ENCODE measurements at regions not wholly inside any gene's neighbourhood (a gene's known extent, or its start where the extent isn't known, plus 50 kb on each side); places are given as distances from the start of the nearest gene placed in this dataset.

DNA sequence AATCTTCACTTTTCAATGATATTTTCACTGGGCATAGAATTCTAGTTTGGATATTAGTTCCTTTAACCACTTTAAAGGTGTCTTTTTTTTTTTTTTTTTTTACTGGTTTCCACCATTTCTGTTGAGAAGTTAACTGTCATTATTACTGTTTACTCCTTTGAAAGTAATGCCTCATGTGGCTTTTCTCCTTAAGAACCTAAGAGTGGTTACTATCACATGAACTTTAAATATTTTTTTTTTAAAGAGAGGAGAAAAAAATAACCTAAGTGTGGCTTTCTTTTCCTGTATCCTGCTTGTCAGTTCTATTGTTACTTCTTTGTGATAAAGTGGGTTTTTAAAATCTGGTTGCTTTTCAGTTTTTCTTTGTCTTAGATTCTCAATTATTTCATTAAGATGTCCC is 229.5 kb downstream of the CDH26 start:
- POLR2A ChIA-PET (ENCODE audit: unreplicated experiment): no interaction called here
- Histone ChIP-seq H3K23ac (ENCODE audit: low read depth, low read length) (no peak overlapping the region), H3K4me1 (ENCODE audit: control insufficient read depth, insufficient read depth, low read length) (no peaks in the 10 kb centered on the region), H3K27ac (ENCODE audit: insufficient read depth, low read length) (no peak overlapping the region), H3K4me2 (ENCODE audit: low read depth, low read length) (no peak overlapping the region), H2AK9ac (replicated peaks; ENCODE audit: low read depth, low read length, poor library complexity) (no peak overlapping the region), H3K9me3 (ENCODE audit: control insufficient read depth, insufficient read depth, low read length) (no peaks in the 10 kb centered on the region; the same call in 1 of the 2 replicates), H3K9ac (ENCODE audit: low read depth, low read length) (no peak overlapping the region), H2BK5ac (ENCODE audit: low read depth, low read length, poor library complexity, severe bottlenecking) (no peak overlapping the region), H2AK5ac (ENCODE audit: low read depth, low read length) (no peak overlapping the region), H4K91ac (ENCODE audit: insufficient read depth, low read depth, low read length) (no peak overlapping the region), H3K79me1 (ENCODE audit: low read depth in 1 of 2, low read length in 2 of 2) (no peaks in the 10 kb centered on the region), H3K14ac (replicated peaks; ENCODE audit: low read depth, low read length) (no peak overlapping the region), H2BK120ac (ENCODE audit: low read depth, low read length) (no peak overlapping the region), H2BK20ac (ENCODE audit: low read depth, low read length) (no peak overlapping the region), H3K4ac (ENCODE audit: low read depth, low read length) (no peak overlapping the region), H4K5ac (ENCODE audit: low read depth, low read length) (no peak overlapping the region), H4K8ac (ENCODE audit: low read depth in 2 of 2, low read length in 2 of 2) (no peak overlapping the region), H2BK15ac (ENCODE audit: low read depth, low read length) (no peak overlapping the region), H3K4me3 (ENCODE audit: insufficient read depth, low read depth, low read length) (no peak overlapping the region), H3K27me3 (ENCODE audit: control insufficient read depth, insufficient read depth, low read length) (no peaks in the 10 kb centered on the region), H3K36me3 (ENCODE audit: control insufficient read depth, insufficient read depth, low read length) (no peaks in the 10 kb centered on the region), H2AFZ (replicated peaks; ENCODE audit: low read length, poor library complexity) (no peak overlapping the region), H3K56ac (ENCODE audit: extremely low read depth, insufficient read depth, low read length) (no peak overlapping the region), H4K20me1 (ENCODE audit: insufficient read depth, low read length) (no peaks in the 10 kb centered on the region), H3K18ac (ENCODE audit: low read depth, low read length) (no peak overlapping the region), H3K9me1 (ENCODE audit: insufficient read depth, low read length) (no peaks in the 10 kb centered on the region)
- no peak for ATAC-seq (ENCODE audit: low read depth)
- intact Hi-C loops (cut with micrococcal nuclease): no loop called here
- CTCF ChIA-PET: no interaction called here
- in situ Hi-C loops (cut with MboI; ENCODE audit: low sequenced_read_pairs): no loop called here
- DNase-seq: no peak
- no TSS peak for BruUV-seq (replicated peaks)
- TF ChIP-seq, protein P1, sequence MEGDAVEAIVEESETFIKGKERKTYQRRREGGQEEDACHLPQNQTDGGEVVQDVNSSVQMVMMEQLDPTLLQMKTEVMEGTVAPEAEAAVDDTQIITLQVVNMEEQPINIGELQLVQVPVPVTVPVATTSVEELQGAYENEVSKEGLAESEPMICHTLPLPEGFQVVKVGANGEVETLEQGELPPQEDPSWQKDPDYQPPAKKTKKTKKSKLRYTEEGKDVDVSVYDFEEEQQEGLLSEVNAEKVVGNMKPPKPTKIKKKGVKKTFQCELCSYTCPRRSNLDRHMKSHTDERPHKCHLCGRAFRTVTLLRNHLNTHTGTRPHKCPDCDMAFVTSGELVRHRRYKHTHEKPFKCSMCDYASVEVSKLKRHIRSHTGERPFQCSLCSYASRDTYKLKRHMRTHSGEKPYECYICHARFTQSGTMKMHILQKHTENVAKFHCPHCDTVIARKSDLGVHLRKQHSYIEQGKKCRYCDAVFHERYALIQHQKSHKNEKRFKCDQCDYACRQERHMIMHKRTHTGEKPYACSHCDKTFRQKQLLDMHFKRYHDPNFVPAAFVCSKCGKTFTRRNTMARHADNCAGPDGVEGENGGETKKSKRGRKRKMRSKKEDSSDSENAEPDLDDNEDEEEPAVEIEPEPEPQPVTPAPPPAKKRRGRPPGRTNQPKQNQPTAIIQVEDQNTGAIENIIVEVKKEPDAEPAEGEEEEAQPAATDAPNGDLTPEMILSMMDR (conservative IDR thresholded peaks at IDR 0.05; ENCODE audit: low read depth, low read length): no peak
- TF ChIP-seq MAZ (IDR thresholded peaks at IDR 0.05; ENCODE audit: borderline replicate concordance, low read depth, low read length): no peak
- TF ChIP-seq RFX5 (IDR thresholded peaks at IDR 0.05; ENCODE audit: low read depth, low read length): no peak
- TF ChIP-seq NFE2L2 (IDR thresholded peaks at IDR 0.05; ENCODE audit: low read depth, low read length): no peak
- TF ChIP-seq, protein P2, sequence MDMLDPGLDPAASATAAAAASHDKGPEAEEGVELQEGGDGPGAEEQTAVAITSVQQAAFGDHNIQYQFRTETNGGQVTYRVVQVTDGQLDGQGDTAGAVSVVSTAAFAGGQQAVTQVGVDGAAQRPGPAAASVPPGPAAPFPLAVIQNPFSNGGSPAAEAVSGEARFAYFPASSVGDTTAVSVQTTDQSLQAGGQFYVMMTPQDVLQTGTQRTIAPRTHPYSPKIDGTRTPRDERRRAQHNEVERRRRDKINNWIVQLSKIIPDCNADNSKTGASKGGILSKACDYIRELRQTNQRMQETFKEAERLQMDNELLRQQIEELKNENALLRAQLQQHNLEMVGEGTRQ (IDR thresholded peaks at IDR 0.05; ENCODE audit: low read depth, low read length): no peak
- no peak for TF ChIP-seq BHLHE40 (IDR thresholded peaks at IDR 0.05; ENCODE audit: low read depth, low read length)
- TF ChIP-seq, protein P3, sequence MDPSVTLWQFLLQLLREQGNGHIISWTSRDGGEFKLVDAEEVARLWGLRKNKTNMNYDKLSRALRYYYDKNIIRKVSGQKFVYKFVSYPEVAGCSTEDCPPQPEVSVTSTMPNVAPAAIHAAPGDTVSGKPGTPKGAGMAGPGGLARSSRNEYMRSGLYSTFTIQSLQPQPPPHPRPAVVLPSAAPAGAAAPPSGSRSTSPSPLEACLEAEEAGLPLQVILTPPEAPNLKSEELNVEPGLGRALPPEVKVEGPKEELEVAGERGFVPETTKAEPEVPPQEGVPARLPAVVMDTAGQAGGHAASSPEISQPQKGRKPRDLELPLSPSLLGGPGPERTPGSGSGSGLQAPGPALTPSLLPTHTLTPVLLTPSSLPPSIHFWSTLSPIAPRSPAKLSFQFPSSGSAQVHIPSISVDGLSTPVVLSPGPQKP (IDR thresholded peaks at IDR 0.05; ENCODE audit: borderline replicate concordance, low read depth, low read length): no peak
- no peak for TF ChIP-seq MXI1 (IDR thresholded peaks at IDR 0.05; ENCODE audit: borderline replicate concordance, low read depth, low read length)
- no peak for TF ChIP-seq SMC3 (IDR thresholded peaks at IDR 0.05; ENCODE audit: low read depth, low read length)
- TF ChIP-seq CEBPB (IDR thresholded peaks at IDR 0.05; ENCODE audit: low read depth, low read length): no peak
- no peak for TF ChIP-seq MAFK (IDR thresholded peaks at IDR 0.05; ENCODE audit: low read depth, low read length)
- TF ChIP-seq CHD1 (IDR thresholded peaks at IDR 0.05; ENCODE audit: low read depth, low read length): no peak
- no peak for TF ChIP-seq RAD21 (IDR thresholded peaks at IDR 0.05; ENCODE audit: low read length)
- TF ChIP-seq FOS (IDR thresholded peaks at IDR 0.05; ENCODE audit: low read depth, low read length): no peak
- no peak for TF ChIP-seq POLR2A (IDR thresholded peaks at IDR 0.05; ENCODE audit: low read depth, low read length)
- dilution Hi-C loops (cut with HindIII; ENCODE audit: low sequenced_read_pairs, unreplicated experiment): no loop called here
